ENCODE measurements at regions not wholly inside any gene's neighbourhood (a gene's known extent, or its start where the extent isn't known, plus 50 kb on each side); places are given as distances from the start of the nearest gene placed in this dataset.
"Not testable (repeated sequence)": the region's sequence is repeated elsewhere in the genome, so short reads cannot be mapped to it uniquely, and the experiment has no call there.

DNA sequence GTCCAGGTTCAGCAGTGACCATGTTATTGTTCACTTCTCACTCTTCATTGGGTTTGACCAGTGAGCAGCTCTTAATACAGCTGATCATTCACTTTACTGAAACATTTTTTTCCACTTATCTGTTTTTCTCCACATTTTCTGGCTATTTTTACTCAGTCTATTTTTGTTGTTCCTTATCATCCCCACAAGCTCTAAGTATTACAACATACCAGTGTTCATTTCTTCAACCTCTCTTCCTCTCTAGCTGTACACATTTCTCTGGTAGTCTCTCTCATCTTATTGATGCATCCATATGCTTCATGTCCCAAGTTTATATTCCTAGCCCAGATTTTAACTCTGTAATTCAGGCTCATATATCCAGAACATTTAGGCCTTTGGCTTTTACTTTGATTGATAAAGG lies 119.4 kb upstream of the FOLH1 start:
- H3K9me2 ChIP-seq (ENCODE audit: insufficient read depth, low read length); H4K20me1 ChIP-seq (ENCODE audit: insufficient read depth, low read length); H3K9me3 ChIP-seq (ENCODE audit: low read length); H2AFZ ChIP-seq (ENCODE audit: low read length); H3K79me2 ChIP-seq (ENCODE audit: insufficient read depth, low read depth, low read length); intact Hi-C loops (cut with micrococcal nuclease; ENCODE audit: unreplicated experiment); H3K36me3 ChIP-seq (ENCODE audit: insufficient read depth, low read length); DNase-seq (ENCODE audit: low spot score); H3K4me1 ChIP-seq (ENCODE audit: insufficient read depth, low read length, poor library complexity, severe bottlenecking); BruUV-seq (replicated peaks); H3K4me3 ChIP-seq (ENCODE audit: low read depth, low read length, poor library complexity, severe bottlenecking); H3K27ac ChIP-seq (ENCODE audit: low read depth, low read length, poor library complexity, severe bottlenecking); CTCF ChIA-PET (ENCODE audit: unreplicated experiment); H3K4me2 ChIP-seq (ENCODE audit: low read length): not testable (repeated sequence)
- POLR2A ChIA-PET = interaction anchor here (1.1 kb wide), 1 partner anchor 22 kb away, joined by 3 read pairs; no protein-coding TSS in a partner anchor

DNA sequence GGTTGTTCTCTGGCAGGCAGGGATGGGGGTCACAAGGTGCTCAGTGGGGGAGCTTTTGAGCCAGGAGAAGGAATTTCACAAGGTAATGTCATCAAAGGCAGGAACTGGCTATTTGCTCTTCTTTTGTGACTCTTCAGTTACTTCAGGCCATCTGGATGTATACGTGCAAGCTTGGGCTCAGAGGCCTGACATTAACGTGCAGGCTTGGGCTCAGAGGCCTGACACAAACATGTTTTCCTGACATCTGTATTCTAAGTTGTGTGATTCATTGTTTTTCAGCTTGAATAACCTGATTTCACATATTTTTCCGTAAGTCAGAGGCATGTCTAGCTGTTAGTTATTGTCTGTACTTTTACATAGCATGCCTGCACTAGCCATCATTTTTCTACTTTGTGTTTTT lies 118.2 kb upstream of the FOLH1 start:
- H3K9me2 ChIP-seq (ENCODE audit: insufficient read depth, low read length); H3K27ac ChIP-seq (ENCODE audit: low read depth, low read length, poor library complexity, severe bottlenecking); H3K36me3 ChIP-seq (ENCODE audit: insufficient read depth, low read length); DNase-seq (ENCODE audit: low spot score); H3K4me1 ChIP-seq (ENCODE audit: insufficient read depth, low read length, poor library complexity, severe bottlenecking); BruUV-seq (replicated peaks); H3K4me3 ChIP-seq (ENCODE audit: low read depth, low read length, poor library complexity, severe bottlenecking); H4K20me1 ChIP-seq (ENCODE audit: insufficient read depth, low read length); POLR2A ChIA-PET; H3K79me2 ChIP-seq (ENCODE audit: insufficient read depth, low read depth, low read length); H3K9me3 ChIP-seq (ENCODE audit: low read length); CTCF ChIA-PET (ENCODE audit: unreplicated experiment); intact Hi-C loops (cut with micrococcal nuclease; ENCODE audit: unreplicated experiment); H2AFZ ChIP-seq (ENCODE audit: low read length); H3K4me2 ChIP-seq (ENCODE audit: low read length): not testable (repeated sequence)

DNA sequence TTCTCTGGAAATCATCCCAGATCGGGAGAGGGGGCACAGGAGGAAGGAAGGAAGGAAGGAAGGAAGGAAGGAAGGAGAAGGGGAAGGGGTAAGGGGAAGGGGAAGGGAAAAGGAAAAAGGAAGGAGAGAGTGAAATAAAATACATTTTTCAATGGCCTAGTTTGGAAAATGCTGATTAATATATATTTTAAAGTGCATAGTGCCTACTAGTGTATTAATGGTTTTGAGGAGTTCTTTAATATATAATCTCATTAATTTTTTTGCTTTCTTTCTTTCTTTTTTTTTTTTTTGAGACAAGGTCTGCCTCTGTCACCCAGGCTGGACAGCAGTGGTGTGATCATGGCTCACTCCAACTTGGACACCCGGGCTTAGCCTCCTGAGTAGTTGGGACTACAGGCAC lies 107.8 kb upstream of the FOLH1 start:
- Histone ChIP-seq H3K9me2 (ENCODE audit: insufficient read depth, low read length) (no peaks in the 10 kb centered on the region), H3K27ac (ENCODE audit: low read depth, low read length, poor library complexity, severe bottlenecking) (no peak overlapping the region), H2AFZ (ENCODE audit: low read length) (no peak overlapping the region), H3K79me2 (ENCODE audit: insufficient read depth, low read depth, low read length) (no peaks in the 10 kb centered on the region), H3K4me1 (ENCODE audit: insufficient read depth, low read length, poor library complexity, severe bottlenecking) (no peaks in the 10 kb centered on the region), H3K9me3 (ENCODE audit: low read length) (no peaks in the 10 kb centered on the region), H3K36me3 (ENCODE audit: insufficient read depth, low read length) (no peaks in the 10 kb centered on the region), H3K4me2 (ENCODE audit: low read length) (no peak overlapping the region), H4K20me1 (ENCODE audit: insufficient read depth, low read length) (no peaks in the 10 kb centered on the region), H3K4me3 (ENCODE audit: low read depth, low read length, poor library complexity, severe bottlenecking) (no peak overlapping the region)
- CTCF ChIA-PET (ENCODE audit: unreplicated experiment) = no interaction called here
- POLR2A ChIA-PET = no interaction called here
- no TSS peak for BruUV-seq (replicated peaks)
- TF ChIP-seq CTCF (conservative IDR thresholded peaks at IDR 0.05; ENCODE audit: low read length) = no peak
- no peak for TF ChIP-seq EZH2phosphoT487 (IDR thresholded peaks at IDR 0.05; ENCODE audit: borderline replicate concordance, low read depth, low read length)
- no peak for DNase-seq (ENCODE audit: low spot score)
- intact Hi-C loops (cut with micrococcal nuclease; ENCODE audit: unreplicated experiment) = no loop called here

DNA sequence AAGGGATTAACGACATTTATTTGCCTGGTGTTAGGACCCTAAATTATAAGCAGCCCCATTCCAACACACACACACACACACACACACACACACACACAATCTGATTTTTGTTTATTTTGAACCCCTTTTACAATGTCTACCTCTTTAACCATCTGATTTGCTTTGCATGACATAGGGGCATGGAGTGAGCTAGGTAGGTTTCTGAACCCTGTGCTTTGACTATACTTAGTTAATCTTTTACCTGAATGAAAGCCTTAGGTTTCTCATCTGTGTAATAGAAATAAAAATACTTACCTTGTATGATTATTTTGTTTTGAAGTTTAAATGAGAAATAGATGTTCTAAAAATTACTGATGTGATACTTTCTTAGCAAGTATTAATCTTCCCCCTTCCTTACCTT lies 94.7 kb upstream of the FOLH1 start:
- Histone ChIP-seq H2AFZ (ENCODE audit: low read length) (no peak overlapping the region), H3K4me3 (ENCODE audit: low read depth, low read length, poor library complexity, severe bottlenecking) (no peak overlapping the region), H3K27ac (ENCODE audit: low read depth, low read length, poor library complexity, severe bottlenecking) (no peak overlapping the region), H3K9me3 (ENCODE audit: low read length) (no peaks in the 10 kb centered on the region), H3K36me3 (ENCODE audit: insufficient read depth, low read length) (no peaks in the 10 kb centered on the region), H3K4me1 (ENCODE audit: insufficient read depth, low read length, poor library complexity, severe bottlenecking) (no peaks in the 10 kb centered on the region), H3K9me2 (ENCODE audit: insufficient read depth, low read length) (no peaks in the 10 kb centered on the region), H3K79me2 (ENCODE audit: insufficient read depth, low read depth, low read length) (no peaks in the 10 kb centered on the region), H4K20me1 (ENCODE audit: insufficient read depth, low read length) (no peaks in the 10 kb centered on the region), H3K4me2 (ENCODE audit: low read length) (no peak overlapping the region)
- ChIA-PET POLR2A (no interaction called here), CTCF (ENCODE audit: unreplicated experiment) (no interaction called here)
- intact Hi-C loops (cut with micrococcal nuclease; ENCODE audit: unreplicated experiment) = no loop called here
- no TSS peak for BruUV-seq (replicated peaks)
- no peak for TF ChIP-seq CTCF (conservative IDR thresholded peaks at IDR 0.05; ENCODE audit: low read length)
- no peak for TF ChIP-seq EZH2phosphoT487 (IDR thresholded peaks at IDR 0.05; ENCODE audit: borderline replicate concordance, low read depth, low read length)
- no peak for DNase-seq (ENCODE audit: low spot score)

Measured in OCI-LY7 (cell line).